Activated CD8-positive, alpha-beta memory T cell treated with anti-CD3 and anti-CD28 coated beads for 48 hours (primary cell): ENCODE measurements at regions not wholly inside any gene's neighbourhood (a gene's known extent, or its start where the extent isn't known, plus 50 kb on each side); places are given as distances from the start of the nearest gene placed in this dataset.

ENCODE experiments used
- DNase-seq, 3 experiments: peaks; one replicate each; pipeline ENCODE4 v3.0.0-alpha.2; 2020; ENCODE audit warnings: low read depth in 2 of 3, low spot score in 2 of 3

DNA sequence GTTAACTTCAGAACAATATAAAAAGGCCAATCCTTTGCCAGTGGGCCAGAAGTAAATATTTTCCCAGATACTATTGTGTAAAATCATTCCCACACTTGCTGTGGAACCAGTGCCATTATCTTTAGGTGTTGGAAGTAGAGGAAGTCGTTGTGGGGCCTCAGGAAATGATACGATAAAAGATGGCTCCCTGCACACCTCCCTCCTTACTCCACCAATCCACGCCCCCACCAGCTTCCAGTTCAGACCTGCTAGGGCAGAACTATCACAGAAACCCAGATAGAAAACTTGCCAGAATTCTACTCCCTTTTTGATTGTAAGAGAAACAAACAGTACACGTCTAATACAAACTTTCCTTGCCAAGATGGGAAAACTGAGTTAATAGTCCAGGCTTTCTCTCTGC lies 173.0 kb upstream of the FMN2 start:
- DNase-seq: no peak

DNA sequence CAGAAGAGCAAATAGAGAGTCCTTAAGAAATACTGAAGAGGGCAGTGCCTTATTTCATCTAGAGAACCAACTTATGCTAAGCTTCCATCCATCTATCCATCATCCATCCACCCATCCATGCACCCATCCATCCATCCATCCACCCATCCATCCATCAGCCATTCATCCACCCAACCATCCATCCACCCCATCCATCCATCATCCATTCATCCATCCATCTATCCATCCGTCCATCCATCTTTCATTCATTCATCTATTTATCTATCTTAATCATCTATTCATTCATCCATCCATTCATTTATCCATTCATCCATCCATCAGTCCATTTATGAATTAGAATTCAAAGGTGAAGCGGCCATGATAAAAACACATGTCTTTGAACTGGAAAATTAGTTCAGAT lies 171.5 kb upstream of the FMN2 start:
- DNase-seq: no peak

DNA sequence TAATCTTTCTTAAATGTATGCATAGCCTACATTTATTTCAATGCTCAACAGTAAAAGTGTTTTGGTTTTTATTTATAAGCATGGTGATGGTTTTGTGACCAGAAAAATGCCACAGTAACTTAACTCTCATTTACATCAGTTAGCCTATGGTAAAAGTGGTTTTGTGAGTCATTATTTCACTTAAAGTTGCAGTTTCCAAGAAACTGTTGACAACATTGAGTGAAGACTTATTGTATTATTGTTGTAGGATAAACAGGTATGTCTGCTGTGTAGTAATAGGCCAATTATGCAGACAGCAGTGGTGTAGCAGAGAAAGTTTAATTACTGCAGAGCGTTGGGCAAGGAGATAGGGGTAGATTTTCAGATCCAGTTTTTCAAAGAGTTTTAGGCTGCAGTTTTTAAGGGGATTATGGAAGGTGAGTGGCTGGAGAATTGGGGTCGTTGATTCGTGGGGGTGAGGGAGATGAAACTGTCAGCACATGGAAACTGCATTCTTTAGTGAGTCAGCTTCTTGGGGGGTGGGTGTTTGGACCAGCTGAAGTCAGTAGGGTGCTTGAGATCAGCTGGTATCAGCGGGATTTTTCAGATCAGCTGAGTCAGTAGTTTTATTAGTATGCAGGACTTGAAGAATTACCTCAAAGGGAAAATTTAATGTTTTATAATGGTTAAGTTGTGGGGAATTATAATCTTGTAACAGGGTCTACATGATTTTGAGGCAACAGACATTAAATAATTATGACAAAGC lies 168.7 kb upstream of the FMN2 start:
- DNase-seq: no peak

GRCh38 chr1:239924741-239925350 lies 166.8 kb upstream of the FMN2 start:
- DNase-seq: no peak

- DNase-seq: no peak
These were observed 165.5 kb upstream of the FMN2 start for GRCh38 chr1:239926184-239926583.

DNA sequence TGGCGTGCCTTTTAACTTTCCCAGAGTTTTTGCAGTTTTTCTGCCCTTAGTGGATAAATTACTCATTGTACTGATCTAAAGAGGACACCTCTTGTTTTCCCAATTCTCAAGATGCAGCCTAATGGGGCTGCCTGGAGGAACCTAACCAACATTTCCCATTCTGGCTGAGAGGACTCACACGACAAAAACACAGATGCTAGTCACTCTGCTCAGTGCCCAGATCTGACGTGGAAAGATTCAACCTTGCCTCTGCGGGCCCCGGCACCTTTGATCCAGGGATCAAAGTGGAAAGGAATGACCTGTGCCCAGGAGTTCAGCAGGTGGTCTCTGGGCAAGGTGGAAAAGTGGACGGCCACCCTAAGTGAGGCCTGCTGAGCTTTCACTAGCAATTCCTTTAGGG lies 162.4 kb upstream of the FMN2 start:
- no peak for DNase-seq

DNA sequence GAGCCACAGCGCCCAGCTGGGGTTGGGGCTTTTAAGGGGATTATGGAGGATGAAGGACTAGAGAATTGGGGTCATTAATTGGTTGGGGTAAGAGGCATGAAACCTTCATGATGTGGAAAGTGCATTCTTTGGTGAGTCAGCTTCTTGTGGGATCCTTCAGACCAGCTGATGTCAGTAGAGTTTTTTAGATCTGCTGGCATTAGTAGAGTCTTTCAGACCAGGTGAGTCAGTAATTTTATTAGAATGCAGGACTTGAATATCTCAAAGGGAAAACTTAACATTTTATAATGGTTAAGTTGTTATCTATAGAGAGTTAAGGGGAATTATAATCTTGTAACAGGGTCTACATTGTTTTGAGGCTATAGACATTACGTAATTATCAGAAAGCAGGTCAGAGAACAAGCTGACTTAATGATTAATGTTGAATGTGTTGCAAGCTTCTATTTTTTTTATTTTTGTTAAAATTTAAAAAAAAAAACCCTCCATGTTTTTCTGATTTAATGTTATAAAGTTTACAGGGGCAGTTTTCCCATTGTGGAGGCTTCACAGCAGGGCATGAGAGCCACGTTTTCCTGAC lies 160.9 kb upstream of the FMN2 start:
- no peak for DNase-seq

DNA sequence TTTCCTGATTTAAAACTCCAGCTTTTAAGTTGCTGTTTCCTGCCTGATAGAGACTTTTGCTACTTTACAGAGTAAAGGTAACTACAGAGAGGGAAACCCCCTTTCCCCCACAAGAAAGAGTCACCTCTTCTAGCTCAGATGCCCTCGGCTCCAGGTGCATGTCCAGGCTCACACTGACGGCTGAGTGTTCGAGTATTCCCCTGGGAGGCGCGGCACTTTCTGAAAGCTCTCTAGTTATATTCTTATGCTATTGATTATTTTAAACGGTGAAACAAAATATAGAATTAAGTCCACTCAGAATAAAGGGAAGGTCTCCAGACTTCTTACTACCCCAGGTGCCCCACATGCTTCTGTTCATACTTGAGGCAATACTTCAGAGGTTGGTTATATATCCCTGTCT lies 160.3 kb upstream of the FMN2 start:
- DNase-seq: no peak

- no peak for DNase-seq
These were observed 152.1 kb upstream of the FMN2 start for GRCh38 chr1:239939602-239940001.

- DNase-seq: no peak
These were observed 147.9 kb upstream of the FMN2 start for GRCh38 chr1:239943761-239944160.

DNA sequence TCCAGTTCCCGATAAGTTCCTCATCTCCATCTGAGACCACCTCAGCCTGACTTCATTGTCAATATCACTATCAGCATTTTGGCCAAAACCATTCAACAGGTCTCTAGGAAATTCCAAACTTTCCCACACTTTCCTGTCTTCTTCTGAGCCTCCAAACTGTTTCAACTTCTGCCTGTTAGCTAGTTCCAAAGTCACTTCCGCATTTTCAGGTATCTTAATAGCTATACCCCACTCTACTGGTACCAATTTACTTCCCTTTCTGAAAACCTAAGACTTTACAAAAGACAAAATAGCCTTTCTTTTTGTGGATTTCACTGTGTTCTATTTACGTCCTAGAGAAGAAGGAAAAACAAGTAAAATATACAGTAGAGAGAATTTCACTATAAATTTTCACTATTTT lies 147.0 kb upstream of the FMN2 start:
- no peak for DNase-seq

- no peak for DNase-seq
These were observed 143.9 kb upstream of the FMN2 start for GRCh38 chr1:239947801-239948200.

DNA sequence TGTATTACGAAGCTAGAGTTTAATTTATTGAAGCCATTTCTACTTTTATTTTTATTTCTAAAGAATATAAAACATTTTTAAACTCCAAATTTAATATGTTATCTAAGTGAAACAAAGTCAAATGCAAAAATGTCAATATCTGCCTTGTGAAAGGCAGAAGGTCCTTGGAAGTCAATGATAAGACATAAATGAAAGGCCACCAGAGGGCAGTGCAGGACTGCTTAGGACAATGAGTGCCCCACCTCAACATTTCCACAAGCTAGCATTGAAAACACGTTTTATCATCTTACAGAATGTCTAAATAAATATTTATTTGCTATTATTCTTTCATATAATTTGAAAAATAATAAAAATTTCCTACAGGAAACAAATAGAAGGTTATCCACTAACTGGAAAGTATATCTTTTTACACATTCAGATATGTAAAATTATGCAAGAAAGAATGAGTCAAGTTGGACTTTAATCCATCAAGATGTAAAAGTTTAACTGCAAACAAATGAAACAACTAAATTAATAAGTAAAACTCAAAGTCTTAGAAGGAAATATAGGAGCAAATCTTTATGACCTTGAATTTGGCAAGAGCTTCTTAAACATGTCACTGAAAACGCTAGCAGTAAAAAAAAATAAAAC lies 140.1 kb upstream of the FMN2 start:
- peak in 1 of 3 experiments; percentile 22 for DNase-seq

DNA sequence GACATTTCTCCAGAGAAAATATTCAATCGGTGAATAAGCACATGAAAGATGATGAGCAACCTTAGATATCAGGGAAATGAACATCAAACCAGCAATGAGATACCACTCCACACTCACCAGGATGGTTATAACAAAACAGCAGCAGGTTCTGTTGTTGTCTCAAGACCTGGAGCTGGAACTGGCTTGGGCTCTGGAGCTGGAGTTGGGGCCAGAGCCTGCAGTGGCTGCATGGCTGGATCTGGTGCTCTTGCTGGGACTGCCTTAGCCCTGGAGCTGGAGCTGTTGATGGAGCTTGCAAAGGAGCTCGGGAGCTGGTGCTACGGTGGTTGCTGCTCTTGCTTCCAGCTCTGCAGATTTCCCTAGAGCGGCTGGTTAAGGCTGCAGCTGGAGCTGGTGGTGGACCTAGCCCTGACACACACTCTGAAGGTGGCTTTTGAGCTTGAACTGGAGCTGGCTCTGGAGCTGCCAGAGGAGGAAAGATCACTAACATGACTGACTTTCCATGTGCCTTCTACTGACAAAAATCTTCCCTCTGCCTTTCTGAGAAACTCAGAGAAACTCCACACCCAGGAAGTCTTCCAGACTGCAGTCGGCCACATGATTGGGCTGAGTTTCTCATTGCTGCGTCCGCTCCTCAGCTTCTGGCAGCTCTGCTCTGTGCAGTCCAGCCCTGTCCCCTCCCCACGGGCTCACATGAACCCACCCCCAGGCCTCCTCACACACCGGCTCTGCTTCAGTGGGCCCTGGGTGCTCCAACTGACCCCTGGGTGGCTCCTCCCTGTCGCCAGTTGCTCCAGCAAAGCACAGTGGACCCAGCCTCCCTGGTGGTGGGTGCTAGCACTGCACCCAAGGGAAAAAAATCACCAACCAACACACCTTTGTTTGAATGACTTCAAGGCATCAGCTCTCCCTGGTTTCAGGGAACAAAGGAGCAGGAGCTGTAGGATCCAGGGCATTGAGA lies 139.1 kb upstream of the FMN2 start:
- no peak for DNase-seq

DNA sequence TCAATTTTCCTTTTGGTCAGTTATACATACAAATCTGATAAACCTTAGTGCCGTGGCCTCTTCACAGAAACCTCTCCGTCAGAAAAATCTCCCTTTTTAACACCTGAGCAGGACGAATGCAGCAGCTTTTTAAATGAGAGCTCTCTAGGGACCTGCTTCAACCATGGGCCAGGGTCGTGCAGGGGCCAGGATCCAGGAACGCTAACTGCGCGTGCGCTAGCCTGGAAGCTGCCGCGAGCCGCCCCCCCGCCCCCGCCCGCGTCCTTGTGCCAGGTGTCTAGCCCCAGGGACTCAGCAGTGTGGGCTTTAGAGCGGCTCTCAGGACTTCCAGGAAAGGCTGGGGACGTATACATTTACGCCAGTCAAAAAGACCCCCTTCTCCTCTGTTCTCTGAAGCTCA lies 136.8 kb upstream of the FMN2 start:
- DNase-seq: no peak

GRCh38 chr1:239955431-239955830 lies 136.3 kb upstream of the FMN2 start:
- DNase-seq: no peak

GRCh38 chr1:239956263-239956662 lies 135.4 kb upstream of the FMN2 start:
- DNase-seq: no peak

DNA sequence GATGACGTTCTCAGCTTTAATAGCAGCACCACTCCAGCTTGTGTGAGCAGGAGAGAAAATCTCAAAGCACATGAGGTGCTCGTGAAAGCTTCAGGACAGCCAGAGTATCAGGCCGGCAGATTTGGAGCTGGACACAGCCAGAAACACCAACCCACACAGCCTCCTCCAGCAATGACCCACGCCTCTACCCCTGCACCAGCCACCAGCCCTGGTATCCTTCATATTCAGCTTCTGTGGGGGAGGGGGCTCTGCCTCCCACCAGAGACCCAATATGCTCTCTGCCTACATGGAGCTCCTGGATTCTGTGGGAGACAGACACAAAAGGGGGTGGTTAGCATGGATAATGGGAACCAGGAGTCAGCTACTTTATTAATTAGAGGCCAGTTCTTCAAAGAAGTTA lies 133.6 kb upstream of the FMN2 start:
- DNase-seq: no peak

DNA sequence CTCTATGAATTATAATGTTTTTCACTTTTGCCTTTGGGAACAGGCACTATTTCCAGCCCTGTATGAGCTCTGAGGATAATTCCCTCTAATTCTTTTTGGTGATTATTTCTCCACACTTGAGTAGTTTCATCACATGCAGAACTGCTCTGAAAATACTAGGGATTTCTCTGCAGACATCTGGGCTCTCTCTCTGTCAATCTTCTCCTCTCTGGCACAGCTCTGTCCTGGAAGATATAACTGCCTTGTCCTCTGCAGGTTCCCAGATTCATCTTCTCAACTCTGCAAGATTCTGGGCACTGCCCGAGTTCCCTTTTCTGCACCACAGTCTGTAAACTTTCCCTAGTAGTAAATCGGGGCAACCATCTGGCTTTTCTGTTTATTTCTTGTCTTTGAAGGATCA lies 131.3 kb upstream of the FMN2 start:
- DNase-seq: no peak

GRCh38 chr1:239963856-239964255 lies 127.8 kb upstream of the FMN2 start:
- DNase-seq: no peak
